SHP77 treated with DMSO at 0.1 percent for 48 hours (cell line): ENCODE measurements at regions not wholly inside any gene's neighbourhood (a gene's known extent, or its start where the extent isn't known, plus 50 kb on each side); places are given as distances from the start of the nearest gene placed in this dataset.
"Not testable (repeated sequence)": the region's sequence is repeated elsewhere in the genome, so short reads cannot be mapped to it uniquely, and the experiment has no call there.

Source experiments
- DNase-seq: peaks from one replicate; lab custom pipeline; 2025; lab: John Stamatoyannopoulos, UW

DNA sequence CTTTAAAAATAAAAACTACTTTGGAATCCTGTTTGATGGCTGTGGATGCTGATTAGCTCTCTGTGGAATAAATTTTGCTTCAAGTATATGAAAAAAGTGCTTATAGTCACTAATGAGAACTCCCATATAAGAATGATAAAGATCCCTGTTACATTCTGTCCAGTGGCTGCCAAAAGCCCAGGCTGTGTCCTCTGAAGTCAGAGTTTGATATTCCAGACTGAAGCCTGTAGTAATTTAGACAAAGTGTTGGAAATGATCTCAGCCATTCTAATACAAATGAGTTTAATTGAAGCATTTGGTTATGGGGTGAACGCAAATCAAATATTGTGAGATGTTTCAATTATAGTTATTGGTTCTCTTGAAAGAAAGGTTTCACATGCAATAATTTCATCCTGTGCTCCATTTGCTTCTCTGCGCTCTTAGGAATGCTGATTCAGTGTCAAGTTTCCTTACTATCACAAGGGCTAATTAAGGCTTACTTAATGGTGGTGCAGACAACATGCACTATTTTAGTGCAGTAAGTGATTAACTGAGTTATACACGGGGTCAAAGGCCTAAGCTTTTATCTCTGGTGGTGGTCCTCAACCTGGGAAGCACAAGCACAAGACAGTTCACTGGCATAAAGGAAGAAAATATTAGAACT is 867.6 kb downstream of the SORCS1 start:
- DNase-seq, result no peak

DNA sequence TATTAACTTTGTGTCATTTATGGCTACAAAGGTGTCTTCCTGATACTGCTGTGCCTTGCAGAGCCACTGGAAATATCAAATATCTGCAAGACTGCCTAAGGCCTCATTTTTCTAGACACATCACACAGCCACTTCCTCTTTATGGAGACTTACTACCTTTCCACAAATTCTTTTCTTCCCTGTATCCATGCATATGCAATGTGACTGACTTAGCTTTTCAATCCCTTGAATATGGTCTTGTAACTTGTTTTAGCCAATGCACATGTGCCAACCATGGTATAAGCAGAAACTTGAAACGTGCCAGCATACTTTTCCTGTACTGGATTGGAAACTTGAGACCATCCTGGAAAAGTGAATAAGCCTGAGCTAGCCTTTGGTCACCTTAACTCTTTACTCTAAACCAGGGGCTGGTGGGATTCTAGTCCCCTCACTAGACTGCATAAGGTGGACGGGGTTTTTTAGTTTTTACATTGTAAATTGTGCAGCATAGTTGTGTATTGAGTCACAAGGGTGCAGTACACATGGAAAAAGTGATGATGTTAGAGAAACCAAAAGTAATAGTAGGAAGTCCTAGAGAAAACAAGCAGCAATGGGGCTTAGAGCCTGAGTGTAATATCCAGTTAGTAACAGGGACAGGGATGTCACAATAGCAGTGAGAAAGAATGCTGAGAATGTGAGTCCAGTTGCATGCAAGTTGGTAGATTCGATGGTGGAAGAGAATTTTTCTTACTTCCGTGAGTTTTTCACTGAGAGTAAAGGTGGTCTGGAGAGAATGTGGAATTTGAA is 879.5 kb downstream of the SORCS1 start:
- no peak for DNase-seq

DNA sequence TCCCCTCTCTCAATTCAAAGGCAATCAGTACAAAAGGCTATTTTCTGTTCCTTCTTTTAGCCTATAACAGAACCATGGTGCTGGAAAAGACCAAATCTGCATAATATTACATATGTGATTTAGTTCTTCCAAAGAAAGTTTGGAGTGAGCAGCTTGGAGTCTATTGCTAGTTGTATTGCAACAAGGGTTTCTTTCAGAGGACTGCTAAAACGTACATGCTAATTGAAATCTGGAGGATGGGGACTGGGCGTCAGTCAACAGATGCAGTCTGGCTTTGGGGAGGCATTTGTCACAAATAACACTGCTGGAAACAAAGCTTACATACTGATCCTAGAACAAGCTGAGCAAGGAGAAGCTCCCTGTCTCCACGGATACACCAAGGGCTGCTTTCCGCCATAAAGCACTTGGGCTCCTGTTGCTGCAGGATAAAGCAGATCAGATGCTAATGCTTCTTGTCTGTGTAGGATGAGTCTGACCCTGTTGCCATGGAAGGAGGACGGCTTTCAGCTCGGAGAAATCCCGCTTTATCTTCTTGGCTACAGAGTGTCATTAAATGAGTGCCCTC is 883.5 kb downstream of the SORCS1 start:
- no peak for DNase-seq

DNA sequence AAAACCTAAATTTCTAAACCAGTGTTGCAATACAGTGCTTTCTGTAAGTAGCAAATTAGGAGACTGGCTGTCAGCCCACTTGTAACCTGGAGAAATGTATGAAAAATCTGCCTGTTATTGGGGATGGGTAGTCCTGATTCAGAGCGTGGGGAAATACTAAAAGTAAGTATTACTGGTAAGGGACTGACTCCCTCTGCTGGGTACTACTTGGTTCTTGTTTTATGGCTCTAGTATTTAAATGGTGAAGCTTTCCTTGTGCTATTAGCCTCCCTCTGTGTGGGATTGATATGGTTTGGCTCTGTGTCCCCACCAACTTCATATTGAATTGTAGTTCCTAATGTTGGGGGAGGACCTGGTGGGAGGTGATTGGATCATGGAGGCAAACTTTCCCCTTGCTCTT is 886.1 kb downstream of the SORCS1 start:
- no peak for DNase-seq

DNA sequence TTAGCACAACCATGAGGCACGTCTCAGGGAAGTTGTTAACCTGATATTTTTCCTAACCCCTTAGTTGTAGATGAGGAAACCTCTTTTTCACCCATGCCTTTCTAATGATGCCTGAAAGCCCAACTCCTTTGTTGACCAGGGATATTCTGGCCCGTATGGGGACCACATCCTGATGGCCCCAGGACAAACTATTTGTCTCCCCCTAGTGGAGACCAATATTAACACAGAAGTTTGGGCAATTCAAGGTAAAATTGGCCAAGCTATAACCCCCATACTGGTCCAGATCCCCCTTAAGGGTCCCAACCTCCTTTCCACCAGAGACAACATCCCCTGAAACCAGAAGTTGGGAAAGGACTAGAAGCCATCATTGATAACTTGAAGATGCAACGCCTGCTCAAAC is 893.3 kb downstream of the SORCS1 start:
- DNase-seq, result no peak

DNA sequence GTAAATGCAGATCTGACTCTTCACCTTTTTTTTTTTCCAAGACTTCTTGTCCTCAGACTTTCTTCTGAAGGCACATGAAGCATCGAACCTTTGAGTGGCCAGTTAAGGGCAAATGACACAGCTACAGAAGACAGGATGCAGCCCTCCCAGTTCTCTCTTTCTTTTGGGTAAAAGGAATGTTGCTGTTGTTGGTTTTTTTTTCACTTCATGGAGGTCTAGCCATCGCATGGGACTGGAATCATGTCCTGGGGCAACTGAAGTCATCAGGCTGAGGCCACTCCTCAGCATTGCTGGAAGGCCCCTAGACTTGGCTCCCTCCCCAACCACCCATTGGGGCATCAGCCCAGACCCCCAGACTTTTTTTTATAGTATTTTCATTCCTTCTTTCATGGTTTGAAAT is 896.5 kb downstream of the SORCS1 start:
- DNase-seq, result no peak

DNA sequence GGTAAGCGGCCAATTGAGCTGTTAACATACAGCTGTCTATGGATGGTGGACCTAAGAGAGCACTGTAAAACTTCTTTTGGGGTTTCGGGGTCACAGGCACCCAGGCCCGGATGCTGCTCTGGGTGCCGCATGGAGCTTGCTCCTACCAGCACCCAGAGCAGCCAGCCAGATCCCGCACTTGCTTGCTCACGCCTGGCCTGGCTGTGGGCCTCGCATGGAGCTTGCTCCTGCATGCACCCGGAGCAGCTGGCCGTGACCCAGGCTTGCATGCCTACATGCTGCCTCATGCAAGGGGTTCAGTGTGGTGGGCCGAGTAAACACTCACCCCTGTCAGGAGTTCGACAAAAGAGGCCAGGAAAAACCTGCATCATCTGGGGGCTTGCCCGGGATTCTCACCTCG is 896.9 kb downstream of the SORCS1 start:
- DNase-seq, result no peak

DNA sequence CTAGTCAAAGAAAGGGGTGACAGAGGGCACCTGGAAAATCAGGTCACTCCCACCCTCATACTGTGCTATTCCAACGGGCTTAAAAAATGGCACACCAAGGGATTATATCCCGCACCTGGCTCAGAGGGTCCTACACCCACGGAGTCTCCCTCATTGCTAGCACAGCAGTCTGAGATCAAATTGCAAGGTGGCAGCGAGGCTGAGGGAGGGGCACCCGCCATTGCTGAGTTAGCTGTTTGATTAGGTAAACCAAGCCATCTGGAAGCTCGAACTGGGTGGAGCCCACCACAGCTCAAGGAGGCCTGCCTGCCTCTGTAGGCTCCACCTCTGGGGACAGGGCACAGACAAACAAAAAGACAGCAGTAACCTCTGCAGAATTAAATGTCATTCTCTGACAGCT is 907.1 kb downstream of the SORCS1 start:
- not testable (repeated sequence) for DNase-seq

DNA sequence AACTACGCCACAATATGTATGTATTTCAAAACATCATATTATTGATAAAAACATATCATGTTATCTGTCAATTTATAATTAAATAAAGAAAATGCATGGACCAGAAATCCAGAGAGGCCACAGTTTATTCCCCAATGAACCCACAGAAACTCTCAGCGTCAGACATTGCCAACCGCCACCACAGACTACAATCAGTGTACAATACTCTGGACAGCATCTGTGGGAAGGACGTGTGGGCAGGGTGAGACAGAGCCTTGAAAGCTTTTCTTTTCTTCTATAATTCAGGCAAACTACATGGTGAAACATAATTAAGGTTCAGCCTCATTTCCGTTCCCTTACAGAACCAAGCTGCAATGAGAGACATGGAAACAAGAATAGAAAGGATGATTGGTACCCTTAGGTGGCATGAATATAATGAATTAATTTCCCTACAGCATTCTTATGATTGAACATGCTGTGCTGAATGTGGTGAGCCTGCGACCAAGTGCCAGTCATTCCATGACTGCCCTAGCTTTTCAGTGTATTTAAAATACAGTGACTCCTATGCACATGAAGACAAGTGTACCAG is 909.3 kb downstream of the SORCS1 start:
- DNase-seq, result no peak

DNA sequence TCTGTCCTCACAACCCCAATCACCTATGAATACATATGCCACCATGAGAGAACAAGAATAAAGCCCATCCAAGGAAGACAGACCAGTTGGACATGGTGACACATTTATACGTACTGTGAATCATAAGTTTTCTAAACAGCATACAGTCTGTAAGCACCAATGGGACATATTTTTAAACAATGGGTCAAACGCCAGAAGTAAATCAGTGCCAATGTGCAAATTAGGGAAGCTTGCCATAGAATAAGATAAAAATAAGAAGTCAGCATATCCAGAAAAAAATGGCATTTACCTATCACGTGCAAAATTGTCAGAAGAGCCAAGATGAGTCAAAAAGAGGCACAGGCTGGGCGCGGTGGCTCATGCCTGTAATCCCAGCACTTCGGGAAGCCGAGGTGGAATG is 910.4 kb downstream of the SORCS1 start:
- DNase-seq, result no peak

DNA sequence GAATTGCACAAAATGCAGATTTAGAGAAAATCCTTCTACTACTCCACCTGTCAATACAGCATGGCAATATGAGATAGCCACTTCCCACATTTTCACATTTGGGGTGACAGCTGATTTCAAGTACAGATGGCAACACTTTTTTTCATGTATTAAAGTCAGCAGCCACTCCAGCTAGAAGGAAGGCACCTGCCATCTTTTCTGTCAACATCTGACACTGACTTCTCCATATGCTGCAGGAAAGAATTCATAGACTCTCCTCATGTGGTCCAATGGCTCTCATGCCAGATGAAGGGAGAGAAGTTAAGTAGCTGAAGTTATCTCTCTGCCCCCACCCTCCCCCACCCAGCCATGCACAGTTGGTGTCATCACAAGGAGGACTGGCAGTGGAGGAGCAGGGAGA is 912.0 kb downstream of the SORCS1 start:
- DNase-seq, result no peak

DNA sequence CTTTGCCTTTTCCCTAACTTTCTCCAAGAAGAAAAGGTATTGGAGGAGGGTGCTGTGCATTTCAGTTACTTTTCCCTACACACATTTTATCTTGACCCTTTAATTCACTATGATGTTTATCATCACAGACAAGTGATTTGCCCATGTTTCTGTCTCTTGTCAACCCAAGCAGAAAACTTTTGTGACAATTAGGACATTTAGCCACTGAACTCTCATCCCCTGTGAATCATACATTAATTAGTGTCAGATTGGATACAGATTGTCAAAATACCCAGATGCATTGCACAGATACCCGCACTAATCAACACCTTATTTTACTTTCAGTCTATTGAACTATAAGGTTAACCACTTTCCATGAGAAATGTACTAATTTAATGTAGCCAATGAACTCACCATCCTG is 912.9 kb downstream of the SORCS1 start:
- no peak for DNase-seq

DNA sequence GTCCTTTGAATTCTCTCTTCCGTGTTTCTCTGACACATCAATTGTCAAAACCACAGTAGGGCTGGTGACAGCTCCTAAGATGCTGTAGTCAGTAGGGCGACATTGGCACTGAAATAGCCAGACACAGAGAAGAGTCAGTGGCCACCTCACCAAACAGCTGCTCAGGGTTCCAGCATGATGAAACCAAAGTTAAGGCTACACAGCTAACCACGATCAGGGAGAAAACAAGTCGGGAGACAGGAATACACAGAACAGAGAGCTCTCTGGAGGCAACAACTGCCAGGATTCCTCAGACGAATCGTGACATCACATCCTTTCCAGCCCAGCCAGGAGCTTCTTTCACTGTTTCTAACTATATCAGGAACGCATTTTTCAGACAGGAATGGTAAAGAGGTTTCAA is 922.2 kb downstream of the SORCS1 start:
- no peak for DNase-seq

DNA sequence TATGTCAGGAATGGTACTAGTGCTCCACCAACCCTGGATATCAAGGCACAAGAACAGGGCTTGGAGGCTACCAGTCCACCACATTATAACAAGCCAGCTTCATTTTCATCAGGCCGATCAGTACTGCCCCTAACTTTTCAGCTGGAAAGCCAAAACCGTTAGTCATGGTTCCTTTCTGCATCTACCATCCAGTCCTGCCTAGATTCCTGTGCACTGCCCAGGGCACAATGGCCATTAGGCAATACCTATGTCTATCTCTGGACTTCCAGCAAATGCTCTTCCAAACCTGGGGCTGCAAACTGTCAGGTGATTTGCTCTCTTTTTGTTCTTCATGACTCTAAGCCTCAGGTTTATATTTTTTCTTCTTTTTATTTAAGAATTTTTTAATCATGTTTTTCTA is 937.7 kb downstream of the SORCS1 start:
- no peak for DNase-seq

DNA sequence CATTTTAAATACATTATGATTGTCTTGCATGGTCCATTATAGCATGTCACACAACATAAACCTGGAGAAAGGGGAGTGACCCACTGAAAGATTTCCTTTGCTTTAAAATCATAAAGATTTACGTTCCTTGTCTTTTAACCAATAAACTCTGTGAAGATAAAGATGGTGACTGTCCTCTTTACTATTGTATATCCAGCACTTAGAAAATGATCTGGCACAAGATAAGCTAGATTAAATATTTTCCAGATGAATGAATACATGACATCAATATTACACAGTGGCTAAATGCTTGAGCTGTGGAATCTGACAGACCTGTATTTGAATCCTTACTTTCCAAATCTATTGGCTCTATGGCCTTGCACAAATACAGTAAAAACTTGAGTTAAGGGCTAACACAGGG is 938.4 kb downstream of the SORCS1 start:
- no peak for DNase-seq

DNA sequence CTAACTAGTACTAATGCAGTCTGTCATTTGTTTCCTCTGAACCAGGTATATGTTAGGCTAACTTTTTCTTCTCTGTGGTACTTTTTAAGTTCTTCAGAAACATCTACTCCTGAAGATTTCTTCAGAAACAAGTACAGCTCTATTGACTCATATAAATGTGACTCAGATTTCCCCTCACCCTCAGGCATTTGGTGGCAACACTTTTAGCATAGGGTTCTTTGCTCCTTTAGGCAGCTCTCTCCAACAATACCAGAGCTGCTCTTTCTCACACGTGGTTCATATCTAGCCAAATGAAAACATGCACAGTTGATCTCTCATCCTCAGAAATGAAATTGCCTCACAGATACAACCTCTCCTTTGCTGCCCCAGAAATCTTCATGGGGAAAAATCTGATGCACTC is 939.8 kb downstream of the SORCS1 start:
- DNase-seq, result no peak

DNA sequence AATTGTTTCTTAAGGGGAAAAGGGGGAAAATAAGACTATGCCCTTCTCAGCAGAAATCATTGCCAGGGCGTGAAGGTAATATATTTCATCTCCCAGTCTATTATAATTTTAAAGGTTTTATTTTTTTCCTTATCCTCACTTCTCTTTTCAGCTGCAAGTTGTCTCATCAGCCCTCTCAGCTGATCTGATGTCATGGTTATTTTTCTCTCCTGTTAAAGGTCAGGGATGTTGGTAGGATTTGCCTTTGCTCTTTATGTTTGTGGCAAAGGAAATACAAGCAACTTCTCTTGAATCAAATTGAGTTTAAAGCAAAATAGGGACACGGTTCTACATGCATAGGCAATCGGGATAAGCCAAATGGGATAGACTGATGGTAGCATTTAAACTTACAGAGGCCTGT is 946.9 kb downstream of the SORCS1 start:
- no peak for DNase-seq

DNA sequence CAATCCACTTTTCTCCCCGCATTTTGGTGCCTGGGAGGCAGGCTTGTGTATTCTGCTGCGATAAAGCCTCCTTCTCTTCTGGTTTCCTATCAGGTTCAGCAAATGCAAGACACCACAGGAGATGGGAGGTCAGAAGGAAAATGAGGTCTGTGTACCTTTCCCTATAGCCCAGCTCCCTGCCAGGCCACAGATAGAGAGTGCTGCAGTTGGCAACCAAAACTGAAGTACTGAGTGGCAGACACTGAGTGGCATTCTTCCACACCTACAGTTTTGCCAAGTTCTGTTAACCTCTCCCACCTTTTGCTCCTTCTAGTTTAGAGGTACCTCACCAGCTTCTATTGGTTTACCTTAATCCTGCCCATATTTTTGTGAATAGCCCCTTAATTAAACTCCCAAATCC is 948.4 kb downstream of the SORCS1 start:
- no peak for DNase-seq

DNA sequence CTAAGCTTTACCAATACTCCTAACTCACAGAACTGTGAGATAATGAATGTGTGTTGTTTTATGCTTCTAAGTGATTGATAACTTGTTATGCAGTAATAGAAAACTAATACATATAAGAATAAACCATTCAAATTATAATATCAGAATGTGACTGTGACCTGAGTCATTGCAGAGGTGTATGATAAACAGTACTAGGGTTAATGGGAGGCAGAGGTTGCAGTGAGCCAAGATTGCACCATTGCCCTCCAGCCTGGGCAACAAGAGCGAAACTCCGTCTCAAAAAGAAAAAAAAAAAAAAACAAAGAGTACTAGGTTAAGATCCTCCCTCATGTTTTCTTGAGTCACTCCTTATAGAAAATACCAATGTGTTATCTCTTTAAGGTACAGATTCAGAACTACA is 950.3 kb downstream of the SORCS1 start:
- no peak for DNase-seq

DNA sequence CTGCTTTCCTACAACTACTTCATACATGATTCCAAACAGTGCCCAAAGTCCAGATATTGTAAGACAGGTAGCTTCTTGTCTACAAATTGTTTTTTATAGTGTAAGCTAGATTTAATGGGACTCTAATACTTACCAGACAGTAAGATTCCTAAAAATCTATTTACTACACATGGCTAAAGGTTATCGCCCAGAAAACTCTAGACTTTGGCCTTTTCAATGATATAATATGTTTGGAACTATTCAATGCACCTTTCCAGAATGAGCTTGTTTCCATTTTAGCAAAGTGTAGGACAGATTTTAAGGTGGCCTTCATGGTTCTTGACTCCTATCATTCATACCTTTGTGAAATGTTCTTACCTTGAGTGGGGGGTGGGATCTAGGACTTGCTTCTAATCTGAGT is 951.0 kb downstream of the SORCS1 start:
- no peak for DNase-seq

DNA sequence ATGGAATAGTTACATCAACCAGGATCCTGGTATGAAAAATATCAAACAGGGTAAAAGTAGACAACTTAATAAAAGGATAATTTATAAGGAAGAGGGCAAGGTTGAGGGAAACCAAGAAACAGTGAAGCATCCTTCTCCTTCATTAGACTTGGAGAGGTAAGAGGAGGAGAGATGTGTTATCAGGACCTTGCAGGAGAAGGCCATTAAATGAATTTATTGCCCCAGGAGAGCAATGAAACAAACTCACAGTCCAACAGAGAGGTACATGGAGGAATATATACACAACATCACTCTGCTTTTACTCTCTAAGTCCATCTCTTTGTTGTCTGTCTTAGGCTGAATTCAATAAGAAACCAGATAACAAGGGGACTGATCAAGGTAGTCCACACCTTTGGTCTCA is 966.2 kb downstream of the SORCS1 start:
- DNase-seq, result no peak

DNA sequence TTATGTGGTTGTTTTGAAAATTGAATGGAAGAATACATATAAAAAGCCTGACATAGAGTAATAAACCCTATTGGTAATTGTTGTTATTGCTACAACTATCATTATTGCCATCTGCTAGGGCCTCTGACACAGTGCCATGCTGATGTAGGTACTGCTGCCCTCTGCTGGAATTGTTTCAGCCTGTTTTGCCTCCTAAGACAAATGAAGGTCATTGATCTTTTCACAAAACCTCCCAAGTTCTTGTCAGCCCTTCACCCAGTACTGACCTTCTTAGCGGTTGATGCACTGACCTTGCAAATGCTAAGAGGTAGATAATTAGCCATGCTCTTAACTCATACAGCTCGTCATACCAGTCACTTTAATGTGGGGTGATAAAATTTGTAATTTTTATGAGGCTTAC is 975.2 kb downstream of the SORCS1 start:
- DNase-seq, result peak; percentile 27

DNA sequence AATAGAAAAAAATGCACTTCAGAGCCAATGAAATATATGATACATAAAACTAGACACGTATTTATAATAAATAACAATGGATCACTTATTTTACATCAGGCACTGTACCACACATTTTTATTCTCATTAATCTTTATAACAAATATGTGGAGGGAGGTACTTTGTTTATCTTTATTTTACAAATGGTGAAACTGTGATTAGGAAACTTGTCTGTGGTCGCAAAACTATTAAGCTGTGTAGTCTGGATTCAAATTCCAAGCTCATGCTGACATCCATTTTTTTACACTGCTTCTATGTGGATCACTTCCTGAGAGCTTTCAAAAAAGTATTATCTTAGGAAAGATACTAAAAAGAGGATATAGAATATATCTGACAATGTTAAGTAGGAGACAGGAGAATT is 978.6 kb downstream of the SORCS1 start:
- no peak for DNase-seq
